T47D (cell line): ENCODE measurements at regions not wholly inside any gene's neighbourhood (a gene's known extent, or its start where the extent isn't known, plus 50 kb on each side); places are given as distances from the start of the nearest gene placed in this dataset.
"Not testable (repeated sequence)": the region's sequence is repeated elsewhere in the genome, so short reads cannot be mapped to it uniquely, and the experiment has no call there.

Experiments used
- DNase-seq, 2 experiments: peaks; one replicate each; pipeline versions ENCODE4 v3.0.0 to v3.0.0-alpha.2; 2011 to 2012; ENCODE audit warnings: low read depth in 1 of 2, low spot score in 1 of 2
- JUND ChIP-seq: IDR thresholded peaks from 2 replicates; pipeline ENCODE4 v1.6.1; 2012; ENCODE audit warnings: low read depth
- in situ Hi-C: cut with HindIII; loops from 2 replicates; pipeline ENCODE4 v1.10.0; 2016; ENCODE audit warnings: low sequenced_read_pairs, low pct_unique_long_range_greater_than_20kb

DNA sequence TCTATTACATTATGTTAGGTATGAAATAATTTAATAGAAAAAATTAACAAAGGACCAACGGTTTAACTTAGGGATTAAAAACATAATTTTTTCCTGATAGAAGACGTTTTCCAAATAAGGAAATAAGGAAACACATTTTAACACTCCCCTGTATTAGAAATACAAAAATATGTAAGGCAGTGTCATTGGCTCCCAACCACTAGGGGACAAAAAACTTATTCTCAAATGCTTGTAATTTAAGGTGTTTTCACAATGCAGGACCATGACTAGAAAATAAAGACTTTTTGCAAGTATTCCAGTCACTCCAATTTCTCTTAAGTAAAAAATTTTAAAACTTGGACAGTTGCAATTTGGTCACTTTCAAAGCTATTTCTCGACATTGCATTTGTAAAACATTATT is 98.8 kb upstream of the ODAD2 start:
- no peak for DNase-seq
- in situ Hi-C loops = no loop called here
- no peak for TF ChIP-seq JUND

- no peak for DNase-seq
- in situ Hi-C loops = no loop called here
- TF ChIP-seq JUND = no peak
These were observed 97.0 kb upstream of the ODAD2 start for GRCh38 chr10:28095791-28096378.

DNA sequence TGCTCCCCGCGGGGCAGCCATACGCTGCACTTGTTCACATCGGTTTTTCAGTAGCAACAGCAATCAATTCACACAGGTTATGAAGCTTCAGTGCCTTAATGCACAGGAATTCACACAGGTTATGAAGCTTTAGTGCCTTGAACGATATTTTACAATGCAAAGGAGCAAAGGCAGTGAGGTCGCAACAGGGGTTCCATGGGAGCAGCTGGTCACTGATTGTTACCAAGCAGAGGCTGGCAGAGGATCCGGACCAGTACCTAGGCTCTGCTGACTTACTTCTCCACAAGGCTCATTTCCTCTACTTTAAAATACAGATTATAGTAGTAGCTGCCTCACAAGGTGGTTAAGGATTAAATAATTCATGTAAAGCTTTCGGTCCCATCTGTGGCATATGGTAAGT is 95.2 kb upstream of the ODAD2 start:
- in situ Hi-C loops = no loop called here
- TF ChIP-seq JUND = no peak
- DNase-seq = no peak

GRCh38 chr10:28091913-28092312 is 93.0 kb upstream of the ODAD2 start:
- in situ Hi-C loops = no loop called here
- DNase-seq = no peak
- no peak for TF ChIP-seq JUND

GRCh38 chr10:28090506-28090905 is 91.6 kb upstream of the ODAD2 start:
- no peak for TF ChIP-seq JUND
- in situ Hi-C loops = no loop called here
- DNase-seq = no peak

GRCh38 chr10:28089467-28089866 is 90.6 kb upstream of the ODAD2 start:
- in situ Hi-C loops = no loop called here
- DNase-seq = no peak
- no peak for TF ChIP-seq JUND

- no peak for TF ChIP-seq JUND
- in situ Hi-C loops = no loop called here
- DNase-seq = no peak
These were observed 88.9 kb upstream of the ODAD2 start for GRCh38 chr10:28087661-28088351.

DNA sequence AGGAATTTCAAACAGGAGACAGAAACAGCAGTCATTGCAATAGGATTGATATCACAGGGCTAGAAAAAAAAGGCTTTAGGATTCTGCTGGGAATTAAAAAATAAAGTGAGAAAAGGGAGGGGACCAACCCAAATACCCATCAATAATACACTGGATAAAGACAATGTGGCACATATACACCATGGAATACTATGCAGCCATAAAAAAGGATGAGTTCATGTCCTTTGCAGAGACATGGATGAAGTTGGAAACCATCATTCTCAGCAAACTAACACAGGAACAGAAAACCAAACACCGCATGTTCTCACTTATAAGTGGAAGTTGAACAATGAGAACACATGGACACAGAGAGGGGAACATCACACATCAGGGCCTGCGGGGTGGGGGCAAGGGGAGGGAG is 86.9 kb upstream of the ODAD2 start:
- DNase-seq, in situ Hi-C loops: not testable (repeated sequence)

DNA sequence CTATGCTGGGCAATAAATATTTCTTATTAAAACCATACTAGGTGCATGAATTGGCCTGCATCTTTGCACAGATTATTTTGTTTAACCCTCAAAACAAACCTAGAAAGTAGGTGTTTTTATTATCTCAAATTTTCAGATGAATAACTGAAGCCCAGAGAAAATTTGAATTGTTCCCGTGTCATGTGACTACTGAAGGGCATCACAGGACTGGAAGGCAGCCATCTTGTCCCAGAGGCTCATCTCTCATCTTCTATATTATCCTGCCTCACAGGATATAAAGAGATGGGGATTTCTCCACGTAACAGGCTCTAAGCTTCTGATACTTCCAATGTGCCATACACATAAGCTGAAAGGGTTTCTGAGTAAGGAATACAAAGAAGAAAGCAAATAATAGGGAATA is 84.0 kb upstream of the ODAD2 start:
- DNase-seq = no peak
- in situ Hi-C loops = no loop called here
- no peak for TF ChIP-seq JUND

DNA sequence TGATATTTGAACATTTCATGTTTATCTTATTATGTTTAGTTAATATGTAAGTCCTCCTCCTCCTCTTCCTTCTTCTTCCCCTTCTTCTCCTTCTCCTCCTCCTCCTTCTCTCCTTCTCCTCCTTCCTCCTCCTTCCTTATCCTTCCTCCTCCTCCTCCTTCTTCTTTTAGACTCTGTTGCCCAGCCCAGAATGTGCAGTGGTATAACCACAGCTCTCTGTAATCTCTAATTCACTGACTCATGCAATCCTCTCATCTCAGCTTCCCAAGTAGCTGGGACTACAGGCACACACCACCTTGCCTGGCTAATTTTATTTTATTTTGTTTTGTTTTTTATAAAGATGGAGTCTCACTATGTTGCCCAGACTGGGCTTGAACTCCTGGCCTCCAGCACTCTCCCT is 83.4 kb upstream of the ODAD2 start:
- DNase-seq = no peak
- TF ChIP-seq JUND = no peak
- in situ Hi-C loops = no loop called here

DNA sequence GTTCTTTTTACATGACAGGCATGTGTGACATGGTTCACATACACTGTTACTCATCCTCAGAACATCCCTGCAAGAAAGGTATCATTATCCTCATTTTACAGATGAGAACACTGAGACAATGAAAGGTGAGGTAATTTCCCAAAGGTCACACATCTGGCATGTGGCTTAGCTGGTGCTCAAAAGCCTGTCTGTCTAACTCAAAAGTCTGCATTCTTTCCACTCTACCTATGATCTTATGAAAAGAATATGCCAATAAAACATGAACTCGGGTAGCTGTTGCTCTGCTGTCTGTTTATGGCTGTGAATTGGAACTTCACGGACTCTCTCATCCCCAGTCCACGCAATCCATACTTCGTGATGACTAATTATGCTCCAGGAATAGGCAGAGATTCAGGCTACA is 79.0 kb upstream of the ODAD2 start:
- in situ Hi-C loops = no loop called here
- TF ChIP-seq JUND = no peak
- DNase-seq = no peak

DNA sequence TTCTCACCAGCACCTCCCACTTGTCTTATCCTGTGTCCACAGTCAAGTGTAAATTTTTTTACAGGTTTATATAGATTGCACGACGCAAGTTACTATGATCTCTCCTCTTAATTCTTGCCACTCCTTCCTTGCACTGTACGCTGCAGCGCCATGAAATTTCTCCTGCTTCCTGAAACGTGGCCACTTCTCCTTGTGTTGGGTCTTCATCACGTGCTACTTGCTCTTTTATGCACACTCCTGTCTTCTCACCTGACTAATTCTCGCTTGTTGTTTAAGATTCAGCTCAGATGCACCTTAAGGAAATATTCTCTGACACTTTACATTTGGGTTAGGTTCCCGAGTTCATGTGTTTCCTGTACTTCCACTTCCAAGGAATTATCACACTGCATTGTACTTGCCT is 76.5 kb upstream of the ODAD2 start:
- in situ Hi-C loops = no loop called here
- no peak for DNase-seq

GRCh38 chr10:28072573-28072972 is 73.7 kb upstream of the ODAD2 start:
- in situ Hi-C loops = no loop called here
- no peak for DNase-seq
- no peak for TF ChIP-seq JUND

More for the DNA sequence above, 76.5 kb upstream of the ODAD2 start:
- TF ChIP-seq JUND = no peak
